ENCODE measurements at regions not wholly inside any gene's neighbourhood (a gene's known extent, or its start where the extent isn't known, plus 50 kb on each side); places are given as distances from the start of the nearest gene placed in this dataset.
"Not testable (repeated sequence)": the region's sequence is repeated elsewhere in the genome, so short reads cannot be mapped to it uniquely, and the experiment has no call there.

DNA sequence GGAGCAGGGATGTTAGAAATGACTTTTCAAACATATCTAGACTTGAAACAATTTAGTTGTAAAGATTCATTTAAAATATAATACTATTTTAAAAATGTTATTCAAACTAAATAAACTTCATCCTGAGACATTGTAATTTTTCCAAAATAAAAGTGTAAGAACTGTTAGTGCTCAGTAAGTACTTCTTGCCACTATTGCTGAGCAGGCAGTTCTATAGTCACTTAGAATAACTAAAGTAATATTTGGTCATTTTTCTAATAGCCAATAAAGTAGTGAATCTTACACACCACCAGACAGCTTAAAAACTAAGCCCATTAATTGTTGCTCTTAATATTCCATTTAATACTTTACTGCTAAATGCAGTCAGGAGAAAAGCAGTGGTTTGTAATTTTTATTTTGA, 1120.0 kb upstream of the CDH10 start:
- DNase-seq (ENCODE audit: low read depth in 2 of 3, low spot score in 2 of 3) = no peak

DNA sequence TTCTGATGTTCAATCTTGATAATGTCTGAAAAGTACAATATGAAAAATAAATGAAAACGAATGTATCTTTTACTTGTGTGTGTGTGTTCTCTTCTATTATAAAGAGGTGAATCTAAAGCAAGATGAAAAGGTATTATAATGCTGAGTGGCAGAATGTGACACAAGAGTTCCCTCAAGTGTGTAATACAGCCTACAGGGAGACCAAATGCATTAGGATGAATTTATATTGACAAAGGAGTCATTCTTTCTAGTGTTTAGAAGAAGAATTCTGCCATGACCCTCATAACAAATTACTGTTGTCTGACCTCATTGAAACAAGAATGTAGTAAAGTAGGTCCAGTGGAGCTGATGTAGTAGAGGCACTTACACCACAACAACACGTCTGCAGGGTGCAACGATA, 1119.0 kb upstream of the CDH10 start:
- DNase-seq (ENCODE audit: low read depth in 2 of 3, low spot score in 2 of 3) = no peak

DNA sequence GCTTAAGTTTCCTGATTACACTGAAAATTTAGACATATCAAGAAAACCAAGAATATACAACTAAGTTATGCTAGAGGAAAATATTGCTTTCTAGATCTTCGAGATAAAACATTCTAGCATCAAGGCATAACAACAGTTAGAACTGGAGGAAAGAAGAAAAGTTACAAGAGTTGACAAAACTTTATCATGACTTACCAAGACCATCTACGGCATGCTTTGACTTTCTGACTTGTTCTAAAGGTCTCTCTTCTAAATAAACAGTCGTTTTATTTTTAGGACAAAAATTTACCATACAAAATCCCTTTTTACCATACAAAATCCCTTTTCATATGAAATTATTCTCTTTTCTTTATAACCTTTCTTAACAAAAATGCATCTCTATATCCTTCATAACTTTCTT, 1110.1 kb upstream of the CDH10 start:
- DNase-seq (ENCODE audit: low read depth in 2 of 3, low spot score in 2 of 3) = no peak

DNA sequence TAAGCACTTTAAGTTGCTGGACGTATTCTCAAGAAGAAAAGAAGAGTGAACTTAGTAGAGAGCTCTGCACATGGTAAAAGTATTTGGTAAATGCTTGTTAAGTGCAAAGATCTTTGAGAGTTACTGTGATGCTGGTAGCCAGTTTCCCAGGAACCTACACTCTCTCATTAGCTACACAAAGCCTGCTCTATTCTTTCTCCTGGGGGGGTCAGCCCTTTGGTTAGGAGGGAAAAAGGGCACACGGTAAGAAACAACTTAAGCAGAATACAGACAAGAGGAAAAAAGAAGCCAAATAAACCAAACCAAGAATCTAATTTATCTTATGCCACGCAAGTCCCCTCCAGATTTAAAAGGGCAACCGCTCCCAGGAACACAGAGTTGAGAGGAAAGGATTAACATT, 1100.1 kb upstream of the CDH10 start:
- no peak for DNase-seq (ENCODE audit: low read depth in 2 of 3, low spot score in 2 of 3)

DNA sequence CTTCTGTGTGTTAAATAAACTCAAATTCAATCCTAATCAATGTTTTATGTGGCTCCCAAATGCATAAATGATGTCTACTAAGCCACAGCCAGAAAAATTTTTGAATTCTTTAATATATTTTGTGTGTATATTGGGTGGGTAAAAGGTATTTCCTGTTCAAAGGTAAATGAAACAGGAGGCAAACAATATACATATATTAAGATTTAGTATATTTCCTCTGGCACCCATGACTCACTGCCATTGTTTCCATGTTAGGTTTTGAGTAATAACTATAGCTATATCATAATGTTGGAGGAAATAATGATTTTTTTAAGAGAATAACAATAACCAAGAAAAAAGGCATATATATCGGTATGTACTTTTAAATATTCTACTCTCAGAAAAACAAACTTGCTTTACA, 1071.9 kb upstream of the CDH10 start:
- DNase-seq (ENCODE audit: low read depth in 2 of 3, low spot score in 2 of 3) = no peak

DNA sequence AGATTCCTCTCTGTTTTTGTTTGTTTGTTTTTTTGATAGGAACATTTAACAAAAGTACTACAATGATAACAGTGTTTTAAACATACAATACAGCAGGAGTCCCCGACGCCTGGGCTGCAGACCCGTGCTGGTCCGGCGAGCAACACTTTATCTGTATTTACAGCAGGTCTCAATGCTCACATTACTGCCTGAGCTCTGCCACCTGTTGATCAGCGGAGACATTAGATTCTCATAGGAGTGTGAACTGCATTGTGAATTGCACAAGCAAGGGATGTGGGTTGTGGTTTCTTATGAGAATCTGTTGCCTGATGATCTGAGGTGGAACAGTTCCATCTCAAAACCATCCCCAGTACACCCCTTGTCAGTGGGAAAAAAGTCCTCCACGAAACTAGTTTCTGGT, 1068.5 kb upstream of the CDH10 start:
- peak in 2 of 3 donors; percentile 44 to 73 for DNase-seq (ENCODE audit: low read depth in 2 of 3, low spot score in 2 of 3)

DNA sequence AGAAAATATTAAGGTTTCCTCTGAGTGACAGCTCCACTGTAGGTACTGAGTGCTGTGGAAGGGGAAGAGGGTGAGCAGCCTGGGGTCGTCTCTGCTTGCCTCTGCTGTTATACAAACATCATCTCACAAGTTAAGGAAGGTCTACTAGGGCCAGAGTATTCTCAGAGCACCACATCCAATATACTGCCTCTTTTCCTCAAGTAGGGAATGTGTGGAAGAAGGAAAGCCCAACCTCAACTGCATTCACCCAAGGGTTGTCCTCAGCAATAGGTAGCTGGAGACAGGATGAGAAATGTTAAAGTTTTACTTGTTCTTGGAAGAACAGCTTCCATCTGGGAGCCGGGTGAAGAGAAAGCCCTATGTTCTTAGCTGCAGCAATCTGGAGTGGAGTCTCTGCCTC, 1062.3 kb upstream of the CDH10 start:
- DNase-seq (ENCODE audit: low read depth in 2 of 3, low spot score in 2 of 3) = no peak

DNA sequence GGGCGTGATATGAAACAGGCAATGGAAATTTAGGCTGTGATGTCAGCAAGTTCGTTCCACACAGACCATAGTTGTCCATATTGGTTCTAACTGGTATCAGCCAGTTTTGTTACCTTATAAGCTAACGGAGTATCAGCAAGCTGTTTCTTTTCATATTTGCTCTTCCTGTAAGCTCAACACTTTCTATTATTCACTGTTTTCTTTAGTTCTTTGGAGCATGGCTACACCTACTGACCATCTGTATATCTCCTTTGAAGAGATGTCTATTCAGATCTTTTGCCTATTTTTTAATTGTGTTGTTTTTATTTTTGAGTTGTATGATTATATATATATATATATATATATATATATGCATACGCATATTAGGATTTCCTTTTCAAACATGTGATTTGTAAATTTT, 1057.2 kb upstream of the CDH10 start:
- DNase-seq (ENCODE audit: low read depth in 2 of 3, low spot score in 2 of 3) = no peak

DNA sequence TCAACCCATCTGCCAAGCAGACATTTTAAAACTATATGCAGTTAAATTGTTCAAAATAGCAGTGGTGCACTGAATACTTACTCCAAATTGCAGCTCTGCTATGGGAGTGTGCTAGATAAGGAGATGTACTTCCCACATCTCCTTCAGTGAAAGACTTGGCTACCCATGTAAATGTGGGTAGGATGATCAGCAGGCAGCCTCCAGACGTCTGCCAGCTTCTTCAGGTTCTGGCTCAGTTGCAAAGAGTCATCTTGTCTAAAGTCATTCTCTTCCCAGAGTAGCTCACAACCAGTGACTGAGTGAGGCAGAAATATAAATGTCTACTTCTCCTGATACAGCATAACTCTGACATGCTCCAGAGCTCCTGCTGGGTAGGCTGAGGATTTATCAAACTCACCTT, 1050.0 kb upstream of the CDH10 start:
- DNase-seq (ENCODE audit: low read depth in 2 of 3, low spot score in 2 of 3) = no peak

DNA sequence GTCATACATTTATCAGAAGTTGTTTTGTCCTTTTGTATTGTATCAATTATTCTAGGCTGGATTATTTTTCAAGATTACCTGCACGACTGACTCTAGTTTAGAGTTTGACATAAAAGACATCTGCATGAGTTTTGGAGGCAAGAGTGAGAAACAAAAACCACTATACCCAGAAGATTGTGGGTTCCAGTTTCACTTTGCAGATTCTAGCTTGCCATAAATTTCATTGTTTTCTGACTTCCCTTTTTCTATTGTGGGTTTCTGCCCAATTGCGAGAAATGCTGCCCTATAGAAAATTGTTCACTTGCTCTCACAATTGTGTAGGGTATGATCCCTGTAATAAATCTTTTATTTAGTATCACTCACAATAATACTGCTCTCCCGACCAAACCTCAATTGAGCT, 1043.4 kb upstream of the CDH10 start:
- peak in 2 of 3 donors; percentile 3 to 58 for DNase-seq (ENCODE audit: low read depth in 2 of 3, low spot score in 2 of 3)

DNA sequence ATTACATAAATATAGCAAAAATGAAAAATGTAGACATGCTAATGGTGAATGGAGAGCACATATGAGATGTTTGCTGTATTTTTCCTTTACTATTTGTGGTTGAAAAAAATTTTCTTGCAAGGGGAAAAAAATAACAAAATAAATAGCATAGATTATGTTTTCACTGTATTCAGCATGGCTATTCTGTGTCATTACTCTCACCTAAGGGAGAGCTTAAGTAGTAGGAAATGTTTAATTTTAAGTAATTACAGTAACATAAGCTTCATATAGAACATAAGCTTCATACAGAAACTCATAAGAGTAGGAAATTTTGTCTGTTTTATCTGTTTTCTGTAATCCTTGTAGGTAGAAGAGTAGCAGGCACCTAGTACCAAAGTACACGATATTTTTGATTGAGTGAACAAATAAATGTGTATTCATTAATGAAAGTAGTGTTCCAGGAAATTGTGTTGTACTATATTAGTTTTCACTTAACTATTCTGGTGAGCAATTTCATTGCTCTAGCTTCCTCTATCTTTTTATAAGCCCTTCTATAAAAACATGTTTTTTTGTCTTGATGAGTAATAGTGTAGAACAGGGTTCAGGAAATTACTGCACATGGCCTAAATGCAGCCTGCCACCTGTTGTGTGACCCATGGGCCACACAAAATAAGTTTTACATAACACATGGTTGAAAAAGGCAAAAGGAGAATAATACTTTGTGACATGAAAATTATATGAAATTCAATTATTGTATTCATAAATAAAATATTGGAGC, 1025.0 kb upstream of the CDH10 start:
- no peak for DNase-seq (ENCODE audit: low read depth in 2 of 3, low spot score in 2 of 3)

DNA sequence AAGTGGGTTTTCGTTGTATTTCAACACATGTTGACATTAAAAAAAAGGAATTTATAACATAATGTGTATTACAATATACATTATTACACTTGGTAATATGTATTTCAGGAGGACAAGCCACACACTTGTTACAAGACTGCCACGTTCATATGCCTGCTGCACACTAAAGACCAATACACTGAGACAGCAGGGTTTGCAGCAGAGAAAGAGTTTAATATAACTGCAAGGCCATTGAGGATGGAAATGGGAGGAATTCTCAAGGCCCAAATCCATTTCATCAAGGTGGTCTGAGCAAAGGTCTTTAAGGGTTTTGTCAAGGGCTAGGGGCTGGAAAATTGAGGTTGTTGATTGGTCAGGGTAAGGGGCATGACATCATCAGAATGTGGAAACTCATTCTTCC, 1017.8 kb upstream of the CDH10 start:
- DNase-seq (ENCODE audit: low read depth in 2 of 3, low spot score in 2 of 3) = no peak

DNA sequence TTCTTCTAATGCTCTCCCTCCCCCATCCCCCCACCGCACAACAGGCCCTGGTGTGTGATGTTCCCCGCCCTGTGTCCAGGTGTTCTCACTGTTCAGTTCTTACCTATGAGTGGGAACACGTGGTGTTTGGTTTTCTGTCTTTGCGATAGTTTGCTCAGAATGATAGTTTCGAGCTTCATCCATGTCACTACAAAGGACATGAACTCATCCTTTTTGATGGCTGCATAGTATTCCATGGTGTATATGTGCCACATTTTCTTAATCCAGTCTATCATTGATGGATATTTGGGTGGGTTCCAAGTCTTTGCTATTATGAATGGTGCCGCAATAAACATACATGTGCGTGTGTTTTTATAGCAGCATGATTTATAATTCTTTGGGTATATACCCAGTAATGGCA, 1005.5 kb upstream of the CDH10 start:
- DNase-seq (ENCODE audit: low read depth in 2 of 3, low spot score in 2 of 3) = not testable (repeated sequence)

DNA sequence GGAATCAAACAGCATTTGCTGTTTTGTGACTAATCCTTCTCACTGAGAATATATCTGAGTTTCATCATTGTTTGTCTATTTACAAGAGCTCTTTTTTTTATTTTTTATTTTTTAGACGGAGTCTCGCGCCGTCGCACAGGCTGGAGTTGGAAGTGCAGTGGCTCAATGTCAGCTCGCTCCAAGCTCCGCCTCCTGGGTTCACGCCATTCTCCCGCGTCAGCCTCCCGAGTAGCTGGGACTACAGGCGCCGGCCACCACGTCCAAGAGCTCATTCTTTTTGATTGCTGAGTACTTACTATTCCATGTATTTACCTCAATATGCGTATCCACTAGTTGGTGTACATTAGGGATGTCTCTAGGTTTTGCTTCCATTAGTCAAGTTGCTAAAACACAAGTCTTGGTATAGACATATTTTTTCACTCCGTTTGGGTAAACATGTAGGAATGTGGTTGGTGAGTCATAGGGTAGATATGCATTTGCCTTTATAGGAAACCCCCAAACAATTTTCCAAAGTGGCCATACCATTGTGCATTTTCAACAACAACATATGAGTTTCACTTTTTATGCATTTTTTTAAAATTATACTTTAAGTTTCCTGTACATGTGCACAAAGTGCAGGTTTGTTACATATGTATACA, 1005.0 kb upstream of the CDH10 start:
- DNase-seq (ENCODE audit: low read depth in 2 of 3, low spot score in 2 of 3) = no peak

DNA sequence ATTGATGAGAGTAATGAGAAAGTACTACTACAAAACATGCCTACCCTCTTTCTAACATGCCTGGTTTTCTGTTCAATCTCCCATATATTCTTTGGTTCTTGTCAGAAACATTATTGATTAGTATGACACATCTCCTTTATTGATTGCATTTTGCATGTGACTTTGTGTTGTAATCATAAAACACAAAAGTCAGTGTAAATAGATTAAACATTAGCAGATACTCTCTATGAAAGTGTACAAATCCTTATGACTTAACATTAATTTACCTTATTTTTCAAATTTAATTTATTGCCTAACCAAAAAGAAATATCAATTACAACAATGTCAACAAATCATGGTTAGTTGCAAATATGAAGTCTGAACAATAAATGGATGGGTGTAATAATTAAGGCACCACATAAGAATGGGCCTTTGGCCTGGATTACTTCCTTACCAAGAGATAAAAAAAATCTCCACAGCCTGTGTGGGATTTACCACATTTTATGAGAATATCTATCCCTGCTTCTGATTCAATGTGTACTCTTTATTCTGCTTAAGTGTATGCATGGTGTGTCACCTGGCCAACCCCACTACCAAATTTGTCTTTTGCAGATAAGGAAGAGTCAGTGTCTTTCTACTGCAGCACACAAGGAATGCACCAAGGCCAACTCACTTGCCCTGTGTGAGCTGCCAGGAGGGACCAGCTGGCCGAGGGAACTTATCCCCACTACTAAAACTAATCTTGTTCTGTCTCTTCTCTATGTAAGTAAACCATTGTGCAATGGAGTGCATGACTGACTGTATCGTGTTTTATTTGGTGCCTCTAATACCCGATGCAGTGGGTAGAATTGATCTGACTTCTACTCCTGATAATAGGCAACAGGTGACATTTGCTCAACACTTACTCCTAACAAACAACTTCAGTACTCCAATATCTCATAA, 1001.9 kb upstream of the CDH10 start:
- DNase-seq (ENCODE audit: low read depth in 2 of 3, low spot score in 2 of 3) = no peak

DNA sequence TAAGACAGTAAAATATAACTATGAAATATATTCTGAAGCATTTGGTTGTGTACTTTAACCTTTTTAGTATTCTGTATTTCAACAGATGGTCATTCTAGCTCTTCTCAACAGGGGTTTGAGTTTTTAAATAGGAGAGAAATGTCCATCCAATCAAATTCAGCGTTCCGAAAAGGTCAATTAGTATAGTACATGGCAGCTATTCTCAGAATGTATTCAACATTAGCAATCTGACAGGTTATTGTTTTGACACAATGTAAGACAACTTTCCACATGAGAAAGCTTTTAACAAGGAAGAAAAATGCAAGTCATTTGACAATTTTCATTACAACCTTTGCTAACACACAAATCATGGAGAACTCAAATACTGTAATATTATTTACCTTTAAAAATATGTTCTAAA, 996.3 kb upstream of the CDH10 start:
- no peak for DNase-seq (ENCODE audit: low read depth in 2 of 3, low spot score in 2 of 3)

DNA sequence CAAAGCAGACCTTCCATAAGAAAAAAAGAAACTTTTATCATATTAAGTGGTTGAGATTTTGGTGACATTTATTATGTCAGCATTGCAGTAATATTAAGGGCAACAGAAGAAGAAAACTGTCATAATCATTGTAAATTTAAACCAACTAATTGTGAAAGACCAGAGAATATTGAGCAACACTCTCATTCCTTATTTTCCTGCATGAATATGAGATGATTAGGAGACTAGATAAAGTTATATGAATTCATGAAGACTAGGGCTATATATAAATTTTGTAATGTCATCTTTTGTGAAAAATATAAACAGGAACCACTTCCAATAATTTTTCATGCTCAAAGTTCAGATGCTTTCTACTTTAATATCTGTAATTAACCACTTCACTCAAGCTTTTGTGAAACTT, 974.5 kb upstream of the CDH10 start:
- DNase-seq (ENCODE audit: low read depth in 2 of 3, low spot score in 2 of 3) = no peak

DNA sequence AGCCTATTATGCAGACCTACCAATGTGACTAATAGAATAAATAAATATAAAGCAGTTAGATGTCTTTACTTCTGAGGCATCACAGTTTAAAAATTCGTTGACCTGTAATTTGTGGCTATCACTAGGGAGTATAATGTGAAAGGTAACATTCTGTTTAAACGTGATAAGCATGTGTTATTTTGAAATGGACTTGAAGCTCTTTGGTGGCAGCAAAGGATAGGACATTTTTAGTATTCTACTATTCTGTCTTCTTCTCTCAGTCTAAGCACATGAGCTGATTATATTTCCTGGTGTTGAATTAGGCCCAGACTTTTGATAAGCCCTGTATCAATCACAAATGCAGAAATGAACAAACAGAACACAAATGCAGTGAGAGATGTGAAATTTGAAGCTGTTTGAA, 974.0 kb upstream of the CDH10 start:
- DNase-seq (ENCODE audit: low read depth in 2 of 3, low spot score in 2 of 3) = no peak

DNA sequence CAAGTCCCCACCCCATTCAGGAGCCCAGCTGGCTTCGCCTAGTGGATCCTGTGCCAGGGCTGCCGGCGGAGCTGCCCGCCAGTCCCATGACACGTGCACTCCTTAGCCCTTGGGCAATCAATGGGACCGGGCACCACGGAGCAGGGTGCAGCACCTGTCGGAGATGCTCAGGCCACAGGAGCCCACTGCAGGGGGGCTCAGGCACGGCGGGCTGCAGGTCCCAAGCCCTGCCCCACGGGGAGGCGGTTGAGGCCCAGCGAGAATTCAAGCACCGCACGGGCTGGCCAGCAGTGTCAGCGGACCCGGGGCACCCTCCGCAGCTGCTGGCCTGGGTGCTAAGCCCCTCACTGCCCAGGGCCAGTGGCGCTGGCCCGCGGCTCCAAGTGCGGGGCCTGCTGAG, 969.7 kb upstream of the CDH10 start:
- DNase-seq (ENCODE audit: low read depth in 2 of 3, low spot score in 2 of 3) = no peak

DNA sequence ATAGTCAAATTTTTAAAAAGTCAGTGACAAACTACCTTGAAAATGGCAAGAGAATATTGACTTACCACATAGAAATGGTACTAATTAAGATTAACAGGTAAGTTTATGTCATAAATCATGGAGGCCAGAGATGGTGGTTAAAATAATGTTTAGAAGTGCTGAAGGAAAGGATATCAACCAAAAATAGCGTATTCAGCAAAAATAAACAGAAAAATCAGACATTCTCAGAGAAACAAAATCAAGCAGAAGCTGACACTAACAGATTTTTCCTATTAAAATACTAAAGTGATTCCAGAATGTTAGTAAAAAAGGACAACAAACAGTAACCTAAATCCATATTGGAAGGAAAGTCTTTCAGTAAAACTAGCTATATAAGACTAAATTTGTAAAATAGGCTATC, 959.9 kb upstream of the CDH10 start:
- no peak for DNase-seq (ENCODE audit: low read depth in 2 of 3, low spot score in 2 of 3)

DNA sequence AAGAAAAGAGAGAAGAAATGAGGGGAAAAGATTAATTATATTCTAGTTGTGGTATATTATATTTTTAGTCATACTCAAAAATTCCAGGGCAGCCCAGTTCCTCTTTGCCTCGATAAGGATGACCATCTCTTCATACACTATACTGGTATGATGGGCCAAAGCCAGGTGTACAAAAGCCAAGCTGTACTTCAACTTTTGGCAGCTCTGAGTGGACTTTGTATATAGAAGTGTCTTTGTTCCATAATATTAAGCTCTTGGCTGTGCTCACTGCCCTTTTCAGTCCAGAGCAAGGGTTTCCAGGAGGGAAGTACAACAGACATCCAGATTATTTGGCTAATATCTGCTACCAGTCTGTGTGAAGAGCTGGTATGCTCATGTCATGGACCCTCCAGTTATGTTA, 934.3 kb upstream of the CDH10 start:
- DNase-seq (ENCODE audit: low read depth in 2 of 3, low spot score in 2 of 3) = no peak

DNA sequence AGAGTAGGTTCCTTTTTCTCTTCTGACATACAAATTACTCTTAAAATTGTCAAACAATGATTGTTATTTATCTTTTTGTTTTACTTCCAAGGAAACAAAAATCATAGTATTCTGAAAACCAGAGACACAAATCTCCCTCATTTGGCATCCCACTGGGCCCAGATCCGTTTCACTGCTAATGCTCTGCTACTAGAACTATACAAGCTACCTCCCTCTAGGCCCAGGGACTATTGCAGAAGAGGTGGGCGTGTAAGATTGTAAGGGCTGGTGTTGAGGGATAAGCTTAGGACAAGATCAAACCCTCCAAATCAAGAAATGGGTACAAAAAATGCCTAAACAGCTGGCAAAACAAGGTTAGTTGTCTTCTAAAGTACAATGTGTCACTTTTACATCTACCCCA, 928.9 kb upstream of the CDH10 start:
- DNase-seq (ENCODE audit: low read depth in 2 of 3, low spot score in 2 of 3) = no peak
